ENCODE measurements at regions not wholly inside any gene's neighbourhood (a gene's known extent, or its start where the extent isn't known, plus 50 kb on each side); places are given as distances from the start of the nearest gene placed in this dataset.
A peak's percentile ranks its signal among the peaks of the same experiment; 100 is the strongest.

- no peak for DNase-seq
Measured at GRCh38 chr12:123100882-123101281, 50.0 kb downstream of the PITPNM2 start.

GRCh38 chr12:123100450-123100849, 50.4 kb downstream of the PITPNM2 start:
- no peak for DNase-seq

GRCh38 chr12:123099560-123100192, 51.2 kb downstream of the PITPNM2 start:
- no peak for DNase-seq

- DNase-seq = no peak
Measured at GRCh38 chr12:123098780-123099179, 52.1 kb downstream of the PITPNM2 start.

- DNase-seq = peak in 1 of 2 donors; percentile 36
Measured at GRCh38 chr12:123097561-123098084, 53.3 kb downstream of the PITPNM2 start.

GRCh38 chr12:123096741-123097140, 54.1 kb downstream of the PITPNM2 start:
- DNase-seq = no peak

GRCh38 chr12:123096182-123096581, 54.7 kb downstream of the PITPNM2 start:
- no peak for DNase-seq

GRCh38 chr12:123095078-123095881, 55.6 kb downstream of the PITPNM2 start:
- no peak for DNase-seq

- no peak for DNase-seq
Measured at GRCh38 chr12:123094349-123095077, 56.4 kb downstream of the PITPNM2 start.

GRCh38 chr12:123092866-123093265, 58.0 kb downstream of the PITPNM2 start:
- DNase-seq = no peak

GRCh38 chr12:123091230-123092150, 59.4 kb downstream of the PITPNM2 start:
- no peak for DNase-seq

- no peak for DNase-seq
Measured at GRCh38 chr12:123089631-123090353, 61.1 kb downstream of the PITPNM2 start.

GRCh38 chr12:123089140-123089539, 61.8 kb downstream of the PITPNM2 start:
- no peak for DNase-seq

GRCh38 chr12:123085730-123086487, 65.0 kb downstream of the PITPNM2 start:
- no peak for DNase-seq

GRCh38 chr12:123085066-123085465, 65.8 kb downstream of the PITPNM2 start:
- no peak for DNase-seq

GRCh38 chr12:123083661-123084571, 67.0 kb downstream of the PITPNM2 start:
- no peak for DNase-seq

- DNase-seq = no peak
Measured at GRCh38 chr12:123080634-123081033, 70.3 kb downstream of the PITPNM2 start.

- no peak for DNase-seq
Measured at GRCh38 chr12:123078531-123079155, 72.2 kb downstream of the PITPNM2 start.

- DNase-seq = no peak
Measured at GRCh38 chr12:123078120-123078465, 72.8 kb downstream of the PITPNM2 start.

Measured in hippocampal formation (tissue), 2 donors.